ENCODE measurements at regions not wholly inside any gene's neighbourhood (a gene's known extent, or its start where the extent isn't known, plus 50 kb on each side); places are given as distances from the start of the nearest gene placed in this dataset.

- TF ChIP-seq CTCF (CRISPR knock-in tag; IDR thresholded peaks at IDR 0.05), result no peak
- no peak for TF ChIP-seq POLR2AphosphoS5 (IDR thresholded peaks at IDR 0.05; ENCODE audit: low read depth, low read length)
- TF ChIP-seq ZKSCAN1 (IDR thresholded peaks at IDR 0.05; ENCODE audit: low read length), result no peak
- TF ChIP-seq HNF1A (IDR thresholded peaks at IDR 0.05; ENCODE audit: low read depth), result no peak
- no peak for TF ChIP-seq HNF1A (CRISPR knock-in tag; IDR thresholded peaks at IDR 0.05; ENCODE audit: borderline replicate concordance)
- TF ChIP-seq PRDM10 (CRISPR knock-in tag; IDR thresholded peaks at IDR 0.05; ENCODE audit: low read depth), result no peak
- TF ChIP-seq HNF4G (IDR thresholded peaks at IDR 0.05; ENCODE audit: borderline replicate concordance, low read depth, low read length), result no peak
- TF ChIP-seq HNF4G (CRISPR knock-in tag; IDR thresholded peaks at IDR 0.05; ENCODE audit: borderline replicate concordance, low read depth), result no peak
- TF ChIP-seq, protein P1, sequence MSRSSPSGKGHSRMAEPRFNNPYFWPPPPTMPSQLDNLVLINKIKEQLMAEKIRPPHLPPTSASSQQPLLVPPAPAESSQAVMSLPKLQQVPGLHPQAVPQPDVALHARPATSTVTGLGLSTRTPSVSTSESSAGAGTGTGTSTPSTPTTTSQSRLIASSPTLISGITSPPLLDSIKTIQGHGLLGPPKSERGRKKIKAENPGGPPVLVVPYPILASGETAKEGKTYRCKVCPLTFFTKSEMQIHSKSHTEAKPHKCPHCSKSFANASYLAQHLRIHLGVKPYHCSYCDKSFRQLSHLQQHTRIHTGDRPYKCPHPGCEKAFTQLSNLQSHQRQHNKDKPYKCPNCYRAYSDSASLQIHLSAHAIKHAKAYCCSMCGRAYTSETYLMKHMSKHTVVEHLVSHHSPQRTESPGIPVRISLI (CRISPR knock-in tag; IDR thresholded peaks at IDR 0.05; ENCODE audit: borderline replicate concordance), result no peak
- TF ChIP-seq ZNF101 (CRISPR knock-in tag; IDR thresholded peaks at IDR 0.05; ENCODE audit: borderline replicate concordance, low read depth), result no peak
Observed at GRCh38 chr21:17712887-17713286, 100.2 kb upstream of the BTG3 start.
